LNCaP clone FGC (cell line): ENCODE measurements at regions not wholly inside any gene's neighbourhood (a gene's known extent, or its start where the extent isn't known, plus 50 kb on each side); places are given as distances from the start of the nearest gene placed in this dataset.
"Not testable (repeated sequence)": the region's sequence is repeated elsewhere in the genome, so short reads cannot be mapped to it uniquely, and the experiment has no call there.

Experiments
- DNase-seq: peaks from one replicate; pipeline ENCODE4 v3.0.0-alpha.2; 2011; ENCODE audit warnings: low read depth
- H3K4me3 ChIP-seq: 2 replicates; pipeline ENCODE4 v1.5.1; 2011; ENCODE audit warnings: mild to moderate bottlenecking, low read depth, low read length, control low read depth
- TF ChIP-seq, protein P1 (sequence below): IDR thresholded peaks from 2 replicates; pipeline ENCODE4 v1.5.1; 2012; ENCODE audit warnings: mild to moderate bottlenecking; ENCODE audit not compliant: control insufficient read depth, insufficient read depth; ENCODE audit errors: extremely low read depth

DNA sequence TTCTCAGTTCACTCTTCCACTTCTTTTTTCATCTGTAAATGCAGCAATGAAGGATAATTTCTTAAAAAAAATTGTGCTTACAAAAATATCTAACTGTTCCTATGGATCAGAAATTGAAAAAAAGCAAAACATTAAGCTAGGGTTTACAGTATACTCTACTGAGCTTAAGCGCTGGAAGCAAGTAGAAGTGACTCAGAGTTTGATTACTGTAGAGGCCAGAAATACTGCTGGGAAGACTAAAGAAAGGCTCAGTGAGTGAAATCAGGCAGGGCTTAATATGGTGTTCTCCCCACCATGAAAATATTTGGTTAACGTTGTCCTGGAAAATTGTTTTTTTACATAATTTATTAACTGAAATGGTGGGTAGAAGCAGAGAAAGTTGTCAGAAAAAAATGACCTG lies 1061.8 kb upstream of the GRIA3 start:
- no peak for DNase-seq
- no peak overlapping the region for H3K4me3 ChIP-seq
- TF ChIP-seq, protein P1, sequence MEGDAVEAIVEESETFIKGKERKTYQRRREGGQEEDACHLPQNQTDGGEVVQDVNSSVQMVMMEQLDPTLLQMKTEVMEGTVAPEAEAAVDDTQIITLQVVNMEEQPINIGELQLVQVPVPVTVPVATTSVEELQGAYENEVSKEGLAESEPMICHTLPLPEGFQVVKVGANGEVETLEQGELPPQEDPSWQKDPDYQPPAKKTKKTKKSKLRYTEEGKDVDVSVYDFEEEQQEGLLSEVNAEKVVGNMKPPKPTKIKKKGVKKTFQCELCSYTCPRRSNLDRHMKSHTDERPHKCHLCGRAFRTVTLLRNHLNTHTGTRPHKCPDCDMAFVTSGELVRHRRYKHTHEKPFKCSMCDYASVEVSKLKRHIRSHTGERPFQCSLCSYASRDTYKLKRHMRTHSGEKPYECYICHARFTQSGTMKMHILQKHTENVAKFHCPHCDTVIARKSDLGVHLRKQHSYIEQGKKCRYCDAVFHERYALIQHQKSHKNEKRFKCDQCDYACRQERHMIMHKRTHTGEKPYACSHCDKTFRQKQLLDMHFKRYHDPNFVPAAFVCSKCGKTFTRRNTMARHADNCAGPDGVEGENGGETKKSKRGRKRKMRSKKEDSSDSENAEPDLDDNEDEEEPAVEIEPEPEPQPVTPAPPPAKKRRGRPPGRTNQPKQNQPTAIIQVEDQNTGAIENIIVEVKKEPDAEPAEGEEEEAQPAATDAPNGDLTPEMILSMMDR = no peak

DNA sequence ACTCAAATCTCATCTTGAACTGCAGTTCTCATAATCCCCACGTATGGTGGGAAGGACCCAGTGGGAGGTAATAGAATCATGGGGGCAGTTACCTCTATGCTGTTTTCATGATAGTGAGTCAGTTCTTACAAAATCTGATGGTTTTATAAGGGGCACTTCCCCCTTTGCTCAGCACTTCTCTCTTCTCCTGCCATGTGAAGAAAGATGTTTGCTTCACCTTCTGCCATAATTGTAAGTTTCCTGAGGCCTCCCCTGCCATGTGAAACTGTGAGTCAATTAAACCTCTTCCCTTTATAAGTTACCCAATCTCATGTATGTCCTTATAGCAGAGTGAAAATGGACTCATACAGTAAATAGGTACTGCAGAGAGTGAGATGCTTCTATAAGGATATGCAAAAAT lies 1050.6 kb upstream of the GRIA3 start:
- H3K4me3 ChIP-seq = no peak overlapping the region
- TF ChIP-seq, protein P1 = no peak

DNA sequence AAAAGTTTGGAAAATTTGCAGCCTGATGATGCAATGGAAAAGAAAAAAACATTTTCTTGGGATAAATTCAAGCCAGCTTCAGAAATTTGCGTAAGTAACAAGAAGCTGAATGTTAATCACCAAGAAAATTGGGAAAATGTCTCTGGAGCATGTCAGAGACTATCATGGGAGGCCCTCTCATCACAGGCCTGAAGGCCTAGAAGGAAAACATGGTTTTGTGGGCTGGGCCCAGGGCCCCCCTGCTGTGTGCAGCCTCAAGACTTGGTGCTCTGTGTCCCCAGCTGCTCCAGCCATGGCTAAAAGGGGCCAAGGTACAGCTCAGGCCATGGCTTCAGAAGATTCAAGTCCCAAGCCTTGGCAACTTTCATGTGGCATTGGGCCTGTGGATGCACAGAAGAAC lies 1049.8 kb upstream of the GRIA3 start:
- TF ChIP-seq, protein P1 = no peak
- H3K4me3 ChIP-seq = no peak overlapping the region
- DNase-seq = no peak

More for the DNA sequence above, 1050.6 kb upstream of the GRIA3 start:
- no peak for DNase-seq

DNA sequence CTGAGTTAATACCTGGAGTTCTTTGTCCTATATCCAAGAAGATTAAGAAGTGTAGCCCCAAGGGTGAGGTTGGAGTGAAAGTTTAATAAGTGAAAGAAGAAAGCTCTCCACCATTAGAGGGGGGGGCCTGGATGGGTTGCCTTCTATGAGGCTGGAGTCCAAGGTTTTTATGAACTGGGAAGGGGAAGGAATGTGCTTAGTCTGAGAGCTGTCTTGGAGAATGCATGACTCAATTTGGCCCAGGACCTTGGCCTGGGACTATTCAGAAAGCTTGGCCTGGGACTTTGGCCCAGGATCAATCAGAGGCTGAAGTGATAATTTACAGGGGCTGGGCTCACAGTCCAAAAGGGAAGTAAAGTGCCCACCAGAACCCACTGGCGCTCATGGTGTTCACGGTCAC lies 1049.0 kb upstream of the GRIA3 start:
- TF ChIP-seq, protein P1 = no peak
- DNase-seq = no peak

DNA sequence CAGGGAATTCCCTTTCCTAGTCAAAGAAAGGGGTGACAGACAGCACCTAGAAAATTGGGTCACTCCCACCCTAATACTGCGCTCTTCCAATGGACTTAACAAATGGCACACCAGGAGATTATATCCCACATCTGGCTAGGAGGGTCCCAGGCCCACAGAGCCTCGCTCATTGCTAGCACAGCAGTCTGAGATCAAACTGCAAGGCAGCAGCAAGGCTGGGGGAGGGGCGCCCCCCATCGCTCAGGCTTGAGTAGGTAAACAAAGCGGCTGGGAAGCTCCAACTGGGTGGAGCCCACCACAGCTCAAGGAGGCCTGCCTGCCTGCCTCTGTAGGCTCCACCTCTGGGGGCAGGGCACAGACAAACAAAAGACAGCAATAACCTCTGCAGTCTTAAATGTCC lies 1043.9 kb upstream of the GRIA3 start:
- not testable (repeated sequence) for DNase-seq, H3K4me3 ChIP-seq

More for the DNA sequence above, 1049.0 kb upstream of the GRIA3 start:
- no peak overlapping the region for H3K4me3 ChIP-seq

DNA sequence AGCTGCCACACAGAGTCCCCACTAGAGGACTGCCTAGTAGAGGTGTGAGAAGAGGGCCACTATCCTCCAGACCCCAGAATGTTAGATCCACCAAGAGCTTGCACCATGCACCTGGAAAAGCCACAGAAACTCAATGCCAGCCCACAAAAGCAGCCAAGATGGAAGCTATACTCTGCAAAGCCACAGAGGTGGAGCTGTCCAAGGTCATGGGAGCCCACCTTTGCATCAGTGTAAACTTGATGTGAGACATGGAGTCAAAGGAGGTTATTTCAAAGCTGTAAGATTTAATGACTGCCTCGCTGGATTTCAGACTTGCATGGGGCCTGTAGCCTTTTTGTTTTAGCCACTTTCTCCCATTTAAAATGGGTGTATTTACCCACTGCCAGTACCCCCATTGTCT lies 1030.1 kb upstream of the GRIA3 start:
- DNase-seq = no peak
- H3K4me3 ChIP-seq = no peak overlapping the region
- TF ChIP-seq, protein P1 = no peak

DNA sequence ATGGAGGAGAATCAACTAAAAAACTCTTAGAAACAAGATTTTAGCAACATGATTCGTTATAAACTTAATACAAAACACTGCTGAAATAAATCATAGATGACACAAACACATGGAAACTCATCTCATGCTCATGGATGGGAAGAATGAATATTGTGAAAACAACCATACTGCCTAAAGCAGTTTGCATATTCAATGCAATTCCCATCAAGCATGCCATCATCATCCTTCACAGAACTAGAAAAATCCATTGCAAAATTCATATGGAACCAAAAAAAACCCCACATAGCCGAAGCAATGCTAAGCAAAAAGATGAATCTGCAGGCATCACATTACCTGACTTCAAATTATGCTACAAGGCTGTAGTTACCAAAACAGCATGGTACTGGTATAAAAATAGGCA lies 1015.8 kb upstream of the GRIA3 start:
- DNase-seq = no peak
- no peak overlapping the region for H3K4me3 ChIP-seq
- TF ChIP-seq, protein P1 = no peak
